HCT116 (cell line): ENCODE measurements at regions not wholly inside any gene's neighbourhood (a gene's known extent, or its start where the extent isn't known, plus 50 kb on each side); places are given as distances from the start of the nearest gene placed in this dataset.

Source experiments
- ATAC-seq: fragments of 200-7000 bp; cut with Tn5 transposase; 2 replicates; pipeline ENCODE4 v1.9.1; 2020; ENCODE audit warnings: mild to moderate bottlenecking, moderate library complexity
- BruUV-seq: library from RNA; stranded (reverse); fragments of 400-500 nt; replicated peaks from 2 replicates; lab custom pipeline; 2021; lab: Mats Ljungman, UMichigan
- CTCF ChIA-PET: fragments of 300-600 bp; sonication (Branson Sonifier 250); formaldehyde crosslinking; loops from one replicate; lab custom pipeline; 2021; ENCODE audit warnings: antibody characterized with exemption; lab: Charles Lee
- POLR2A ChIA-PET: fragments of 300-600, 350-600 bp; sonication (Branson Sonifier 250); formaldehyde crosslinking; loops from one replicate; lab custom pipeline; 2021; ENCODE audit warnings: antibody characterized with exemption; lab: Charles Lee
- RAD21 ChIA-PET, 2 experiments: fragments of 300-600 bp; sonication (Branson Sonifier 250); formaldehyde crosslinking; loops; one replicate each; lab custom pipeline; 2023; ENCODE audit warnings: low total read pairs in 2 of 2; ENCODE audit not compliant: uncharacterized antibody in 2 of 2, unreplicated experiment in 2 of 2, low non-redundant PET in 1 of 2; lab: Charles Lee
- DNase-seq: peaks from one replicate; pipeline ENCODE4 v3.0.0-alpha.2; 2010; ENCODE audit warnings: low read depth, low spot score
- H2AFZ ChIP-seq: fragments of 200-600 bp; shearing (Covaris generic), sonication (generic); 2 replicates; pipeline ENCODE4 v1.6.1; 2017; ENCODE audit warnings: low read depth, mixed run types, mixed read lengths, antibody characterized with exemption, low read length; ENCODE audit not compliant: poor library complexity, severe bottlenecking
- H3K27ac ChIP-seq: 2 replicates; pipeline ENCODE4 v1.5.1; 2012; ENCODE audit warnings: low read depth, low read length
- H3K27me3 ChIP-seq: fragments of 200-600 bp; sonication (generic); 2 replicates; pipeline ENCODE4 v1.6.1; 2016; ENCODE audit warnings: mixed run types, low read length, mixed read lengths; ENCODE audit not compliant: insufficient read depth
- H3K36me3 ChIP-seq, 2 experiments: fragments of 200-500 bp in 1 of 2; fragments of 200-600 bp in 1 of 2; sonication (Bioruptor generic) in 1 of 2; sonication (generic) in 1 of 2; 2 replicates each; pipeline versions ENCODE4 v1.5.1 to v1.6.1; 2014 to 2016; ENCODE audit warnings: low read length in 2 of 2, inconsistent platforms in 1 of 2, mixed read lengths in 1 of 2, mixed run types in 1 of 2; ENCODE audit not compliant: insufficient read depth in 2 of 2, control insufficient read depth in 1 of 2
- H3K4me1 ChIP-seq, 2 experiments: fragments of 200-600 bp in 1 of 2; sonication (generic) in 1 of 2; 2 replicates each; pipeline versions ENCODE4 v1.5.1 to v1.6.1; 2012 to 2017; ENCODE audit warnings: low read length in 2 of 2, inconsistent platforms in 1 of 2, mild to moderate bottlenecking in 1 of 2, mixed read lengths in 1 of 2, mixed run types in 1 of 2, moderate library complexity in 1 of 2; ENCODE audit not compliant: insufficient read depth in 2 of 2, control insufficient read depth in 1 of 2
- H3K4me2 ChIP-seq: fragments of 200-600 bp; sonication (generic); 2 replicates; pipeline ENCODE4 v1.6.1; 2017; ENCODE audit warnings: mixed run types, low read length, mixed read lengths
- H3K4me3 ChIP-seq, 2 experiments: fragments of 200-600 bp in 1 of 2; sonication (generic) in 1 of 2; replicated peaks in 1 of 2; 2 replicates each; pipeline ENCODE4 v1.5.1; 2011 to 2016; ENCODE audit warnings: low read length in 2 of 2, control low read depth in 1 of 2, low read depth in 1 of 2, mild to moderate bottlenecking in 1 of 2, mixed read lengths in 1 of 2, mixed run types in 1 of 2
- H3K79me2 ChIP-seq: fragments of 200-600 bp; sonication (generic); 2 replicates; pipeline ENCODE4 v1.6.1; 2017; ENCODE audit warnings: mild to moderate bottlenecking, mixed run types, low read length, moderate library complexity, mixed read lengths; ENCODE audit not compliant: insufficient read depth
- H3K9ac ChIP-seq: fragments of 200-600 bp; sonication (generic); 2 replicates; pipeline ENCODE4 v1.6.1; 2016; ENCODE audit warnings: low read length, mixed read lengths
- H3K9me2 ChIP-seq: fragments of 200-600 bp; sonication (generic), shearing (Covaris generic); 2 replicates; pipeline ENCODE4 v1.6.1; 2017; ENCODE audit warnings: mixed run types, mild to moderate bottlenecking, moderate library complexity; ENCODE audit not compliant: insufficient read depth
- H3K9me3 ChIP-seq, 2 experiments: fragments of 200-500 bp in 1 of 2; fragments of 200-600 bp in 1 of 2; sonication (Bioruptor generic) in 1 of 2; sonication (generic) in 1 of 2; 2 replicates each; pipeline ENCODE4 v1.6.1; 2014 to 2017; ENCODE audit warnings: low read length in 2 of 2, mixed read lengths in 2 of 2, inconsistent platforms in 1 of 2, low read depth in 1 of 2, mild to moderate bottlenecking in 1 of 2, mixed run types in 1 of 2, moderate library complexity in 1 of 2; ENCODE audit not compliant: control insufficient read depth in 1 of 2, insufficient read depth in 1 of 2
- H4K20me1 ChIP-seq: fragments of 200-600 bp; sonication (generic), shearing (Covaris generic); 2 replicates; pipeline ENCODE4 v1.6.1; 2017; ENCODE audit warnings: mixed run types, mild to moderate bottlenecking, moderate library complexity; ENCODE audit not compliant: insufficient read depth
- CBX3 ChIP-seq: IDR thresholded peaks from 2 replicates; pipeline ENCODE4 v1.6.1; 2012; ENCODE audit warnings: low read depth
- CEBPB ChIP-seq: IDR thresholded peaks from 2 replicates; pipeline ENCODE4 v1.6.1; 2012; ENCODE audit warnings: low read depth
- ELF1 ChIP-seq: IDR thresholded peaks from 2 replicates; pipeline ENCODE4 v1.6.1; 2012; ENCODE audit warnings: low read depth, borderline replicate concordance
- EZH2 ChIP-seq: fragments of 200-600 bp; sonication (generic); IDR thresholded peaks from 2 replicates; pipeline ENCODE4 v1.6.1; 2017; ENCODE audit warnings: antibody characterized with exemption, mixed run types
- EZH2phosphoT487 ChIP-seq: fragments of 200-600 bp; IDR thresholded peaks from 2 replicates; pipeline ENCODE4 v1.6.1; 2018; ENCODE audit warnings: antibody characterized with exemption, borderline replicate concordance
- JUND ChIP-seq: IDR thresholded peaks from 2 replicates; pipeline ENCODE4 v1.6.1; 2012
- POLR2A ChIP-seq: IDR thresholded peaks from 2 replicates; pipeline ENCODE4 v1.7.0; 2011; ENCODE audit warnings: borderline replicate concordance; ENCODE audit not compliant: insufficient read depth, insufficient read length; ENCODE audit errors: extremely low read depth
- SIN3A ChIP-seq: IDR thresholded peaks from 2 replicates; pipeline ENCODE4 v1.6.1; 2012; ENCODE audit warnings: low read depth
- SRF ChIP-seq: IDR thresholded peaks from 2 replicates; pipeline ENCODE4 v1.6.1; 2012; ENCODE audit warnings: low read depth
- YY1 ChIP-seq: IDR thresholded peaks from 2 replicates; pipeline ENCODE4 v1.6.1; 2011; ENCODE audit warnings: low read length, low read depth, moderate library complexity, mild to moderate bottlenecking; ENCODE audit not compliant: insufficient replicate concordance; ENCODE audit errors: extremely low read depth
- ZFX ChIP-seq: fragments of 450-650 bp; IDR thresholded peaks from 2 replicates; pipeline ENCODE4 v1.6.1; 2017
- ZNF274 ChIP-seq: fragments of 200-500 bp; sonication (Bioruptor generic); IDR thresholded peaks from 2 replicates; pipeline ENCODE4 v1.6.1; 2014; ENCODE audit warnings: mild to moderate bottlenecking, low read depth, low read length, inconsistent platforms
- intact Hi-C: fragments of 100-400 bp; cut with micrococcal nuclease; formaldehyde crosslinking; loops from 2 replicates; pipeline ENCODE4 v1.10.0; 2022
- TF ChIP-seq, protein P1 (sequence below), 3 experiments: fragments of 200-600 bp in 1 of 3; sonication (generic) in 1 of 3; IDR thresholded peaks in 2 of 3; conservative IDR thresholded peaks in 1 of 3; 2 replicates each; pipeline ENCODE4 v1.5.1; 2012 to 2017; ENCODE audit warnings: low read depth in 2 of 3, low read length in 2 of 3, antibody characterized with exemption in 1 of 3, borderline replicate concordance in 1 of 3, control low read depth in 1 of 3, mild to moderate bottlenecking in 1 of 3, mixed read lengths in 1 of 3, mixed run types in 1 of 3, moderate library complexity in 1 of 3; ENCODE audit not compliant: insufficient read depth in 1 of 3
- TF ChIP-seq, protein P2 (sequence below): IDR thresholded peaks from 2 replicates; pipeline ENCODE4 v1.6.1; 2012
- TF ChIP-seq, protein P3 (sequence below): IDR thresholded peaks from 2 replicates; pipeline ENCODE4 v1.6.1; 2012

DNA sequence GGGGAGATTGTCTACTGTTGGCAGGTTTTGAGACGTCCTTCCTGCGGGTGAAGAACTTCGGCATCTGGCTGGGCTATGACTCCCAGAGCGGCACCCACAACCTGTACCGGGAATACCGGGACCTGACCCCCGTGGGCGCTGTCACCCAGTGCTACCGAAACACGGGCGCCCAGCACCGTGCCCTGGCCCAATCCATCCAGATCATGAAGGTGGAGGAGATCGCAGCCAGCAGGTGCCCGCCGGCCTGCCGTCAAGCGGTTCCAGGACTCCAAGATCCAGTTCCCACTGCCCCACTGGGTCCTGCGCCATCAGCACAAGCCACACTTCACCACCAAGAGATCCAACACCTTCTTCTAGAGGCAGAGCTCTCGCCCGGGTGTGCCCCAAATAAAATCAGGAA, 194.9 kb upstream of the EPHA6 start:
- BruUV-seq = no TSS peak
- no peaks in the 10 kb centered on the region for H3K79me2 ChIP-seq
- H3K36me3 ChIP-seq = no peaks in the 10 kb centered on the region
- H2AFZ ChIP-seq = no peak overlapping the region
- no peak overlapping the region for H3K4me3 ChIP-seq
- intact Hi-C loops = no loop called here
- ChIA-PET CTCF (no interaction called here), RAD21 (no interaction called here), POLR2A (no interaction called here)
- no peaks in the 10 kb centered on the region for H3K27me3 ChIP-seq
- H3K9ac ChIP-seq = no peak overlapping the region
- TF ChIP-seq, protein P1, sequence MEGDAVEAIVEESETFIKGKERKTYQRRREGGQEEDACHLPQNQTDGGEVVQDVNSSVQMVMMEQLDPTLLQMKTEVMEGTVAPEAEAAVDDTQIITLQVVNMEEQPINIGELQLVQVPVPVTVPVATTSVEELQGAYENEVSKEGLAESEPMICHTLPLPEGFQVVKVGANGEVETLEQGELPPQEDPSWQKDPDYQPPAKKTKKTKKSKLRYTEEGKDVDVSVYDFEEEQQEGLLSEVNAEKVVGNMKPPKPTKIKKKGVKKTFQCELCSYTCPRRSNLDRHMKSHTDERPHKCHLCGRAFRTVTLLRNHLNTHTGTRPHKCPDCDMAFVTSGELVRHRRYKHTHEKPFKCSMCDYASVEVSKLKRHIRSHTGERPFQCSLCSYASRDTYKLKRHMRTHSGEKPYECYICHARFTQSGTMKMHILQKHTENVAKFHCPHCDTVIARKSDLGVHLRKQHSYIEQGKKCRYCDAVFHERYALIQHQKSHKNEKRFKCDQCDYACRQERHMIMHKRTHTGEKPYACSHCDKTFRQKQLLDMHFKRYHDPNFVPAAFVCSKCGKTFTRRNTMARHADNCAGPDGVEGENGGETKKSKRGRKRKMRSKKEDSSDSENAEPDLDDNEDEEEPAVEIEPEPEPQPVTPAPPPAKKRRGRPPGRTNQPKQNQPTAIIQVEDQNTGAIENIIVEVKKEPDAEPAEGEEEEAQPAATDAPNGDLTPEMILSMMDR (IDR thresholded peaks at IDR 0.05 in 2 of 3, conservative IDR thresholded peaks at IDR 0.05 in 1 of 3; ENCODE audit: borderline replicate concordance in 1 of 3, insufficient read depth in 1 of 3, low read depth in 2 of 3, low read length in 2 of 3) = no peak
- TF ChIP-seq SIN3A = no peak
- no peak for TF ChIP-seq EZH2
- no peak for TF ChIP-seq ZFX
- no peak for TF ChIP-seq SRF
- no peak for TF ChIP-seq ZNF274
- TF ChIP-seq YY1 = no peak
- no peak for TF ChIP-seq CBX3
- no peak for TF ChIP-seq POLR2A
- TF ChIP-seq, protein P2, sequence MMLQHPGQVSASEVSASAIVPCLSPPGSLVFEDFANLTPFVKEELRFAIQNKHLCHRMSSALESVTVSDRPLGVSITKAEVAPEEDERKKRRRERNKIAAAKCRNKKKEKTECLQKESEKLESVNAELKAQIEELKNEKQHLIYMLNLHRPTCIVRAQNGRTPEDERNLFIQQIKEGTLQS = no peak
- no peak for TF ChIP-seq ELF1
- TF ChIP-seq JUND = no peak
- TF ChIP-seq, protein P3, sequence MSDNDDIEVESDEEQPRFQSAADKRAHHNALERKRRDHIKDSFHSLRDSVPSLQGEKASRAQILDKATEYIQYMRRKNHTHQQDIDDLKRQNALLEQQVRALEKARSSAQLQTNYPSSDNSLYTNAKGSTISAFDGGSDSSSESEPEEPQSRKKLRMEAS = no peak
- TF ChIP-seq CEBPB = no peak
- TF ChIP-seq EZH2phosphoT487 = no peak
- H4K20me1 ChIP-seq = no peaks in the 10 kb centered on the region
- no peaks in the 10 kb centered on the region for H3K4me1 ChIP-seq
- no peak overlapping the region for H3K27ac ChIP-seq
- no peak for DNase-seq
- no peak for ATAC-seq
- peaks cover 4 to 9% of the 10 kb centered on the region in 2 experiments; a peak in 2 of 4 replicates for H3K9me3 ChIP-seq
- no peaks in the 10 kb centered on the region for H3K9me2 ChIP-seq
- no peak overlapping the region for H3K4me2 ChIP-seq
